ENCODE measurements at regions not wholly inside any gene's neighbourhood (a gene's known extent, or its start where the extent isn't known, plus 50 kb on each side); places are given as distances from the start of the nearest gene placed in this dataset.
A peak's percentile ranks its signal among the peaks of the same experiment; 100 is the strongest.

DNA sequence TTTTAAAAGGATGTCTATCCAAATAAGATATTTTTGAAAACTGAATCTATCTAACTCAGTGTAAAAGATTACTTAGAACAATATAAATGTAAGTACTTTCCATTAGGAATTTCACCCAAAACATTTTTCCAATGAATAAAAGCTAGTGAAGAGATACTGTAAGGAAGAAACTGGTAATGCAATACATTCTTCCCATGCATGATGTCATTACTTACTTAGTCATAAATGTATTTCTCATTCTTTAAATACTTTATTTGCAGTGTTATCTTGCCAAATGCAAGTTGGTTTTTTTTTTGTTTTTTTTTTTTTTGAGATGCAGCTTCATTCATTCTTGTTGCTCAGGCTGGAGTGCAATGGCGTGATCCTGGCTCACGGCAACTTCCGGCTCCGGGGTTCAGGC lies 265.6 kb downstream of the PHF14 start:
- no peaks in the 10 kb centered on the region for H3K9me3 Mint-ChIP-seq
- H3K27ac Mint-ChIP-seq: no peak overlapping the region
- peaks cover 31% of the 10 kb centered on the region for H3K4me1 Mint-ChIP-seq
- H3K27me3 Mint-ChIP-seq (ENCODE audit: insufficient read depth): no peaks in the 10 kb centered on the region
- H3K9ac ChIP-seq (ENCODE audit: extremely low read depth, low read length, poor library complexity, severe bottlenecking): no peak overlapping the region
- no peak for DNase-seq
- H3K27ac ChIP-seq (ENCODE audit: low read depth, low read length): no peak overlapping the region
- no peaks in the 10 kb centered on the region for H3K27me3 ChIP-seq (ENCODE audit: control insufficient read depth, insufficient read depth, low read length, poor library complexity, severe bottlenecking)
- H3K4me3 Mint-ChIP-seq: no peak overlapping the region
- no peaks in the 10 kb centered on the region for H3K36me3 ChIP-seq (ENCODE audit: control insufficient read depth, insufficient read depth, low read length)
- H3K36me3 Mint-ChIP-seq (ENCODE audit: low read depth): no peaks in the 10 kb centered on the region
- WGBS, 2 experiments (ENCODE audit: insufficient coverage in 1 of 2, insufficient read length in 1 of 2): 99% methylated on average over 4 of the region's 4 CpGs; no CpG with 5 or more reads in 1 of the 2 experiments
- H3K9me3 ChIP-seq (ENCODE audit: control insufficient read depth, low read length): no peaks in the 10 kb centered on the region
- peaks cover 14% of the 10 kb centered on the region for H3K4me1 ChIP-seq (ENCODE audit: control insufficient read depth, insufficient read depth, low read length)
- no peak overlapping the region for H3K4me3 ChIP-seq (ENCODE audit: low read length)
- TF ChIP-seq, protein P1, sequence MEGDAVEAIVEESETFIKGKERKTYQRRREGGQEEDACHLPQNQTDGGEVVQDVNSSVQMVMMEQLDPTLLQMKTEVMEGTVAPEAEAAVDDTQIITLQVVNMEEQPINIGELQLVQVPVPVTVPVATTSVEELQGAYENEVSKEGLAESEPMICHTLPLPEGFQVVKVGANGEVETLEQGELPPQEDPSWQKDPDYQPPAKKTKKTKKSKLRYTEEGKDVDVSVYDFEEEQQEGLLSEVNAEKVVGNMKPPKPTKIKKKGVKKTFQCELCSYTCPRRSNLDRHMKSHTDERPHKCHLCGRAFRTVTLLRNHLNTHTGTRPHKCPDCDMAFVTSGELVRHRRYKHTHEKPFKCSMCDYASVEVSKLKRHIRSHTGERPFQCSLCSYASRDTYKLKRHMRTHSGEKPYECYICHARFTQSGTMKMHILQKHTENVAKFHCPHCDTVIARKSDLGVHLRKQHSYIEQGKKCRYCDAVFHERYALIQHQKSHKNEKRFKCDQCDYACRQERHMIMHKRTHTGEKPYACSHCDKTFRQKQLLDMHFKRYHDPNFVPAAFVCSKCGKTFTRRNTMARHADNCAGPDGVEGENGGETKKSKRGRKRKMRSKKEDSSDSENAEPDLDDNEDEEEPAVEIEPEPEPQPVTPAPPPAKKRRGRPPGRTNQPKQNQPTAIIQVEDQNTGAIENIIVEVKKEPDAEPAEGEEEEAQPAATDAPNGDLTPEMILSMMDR (conservative IDR thresholded peaks at IDR 0.05): no peak

DNA sequence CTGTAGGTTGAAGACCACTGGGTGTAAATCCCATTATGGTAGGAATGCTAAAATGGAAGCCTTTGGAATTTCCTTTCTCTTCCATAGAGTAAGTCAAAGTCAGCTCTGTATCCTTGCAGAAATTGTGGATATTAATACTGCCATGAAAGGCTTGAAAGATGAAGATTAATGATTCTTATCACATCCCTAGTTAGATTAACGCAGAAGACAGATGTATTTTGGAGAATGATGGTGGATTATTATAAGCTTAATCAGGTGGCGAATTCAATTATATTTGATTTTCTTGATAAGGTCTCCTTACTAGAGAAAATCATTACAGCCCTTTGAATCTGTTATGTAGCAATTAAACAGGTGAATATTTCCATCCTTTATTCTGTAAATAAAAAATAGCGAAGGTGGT lies 270.1 kb downstream of the PHF14 start:
- peaks cover 3% of the 10 kb centered on the region for H3K4me1 ChIP-seq (ENCODE audit: control insufficient read depth, insufficient read depth, low read length)
- TF ChIP-seq, protein P1 (conservative IDR thresholded peaks at IDR 0.05): no peak
- no peak for DNase-seq
- Mint-ChIP-seq H3K27ac (no peak overlapping the region), H3K4me1 (peaks cover 4% of the 10 kb centered on the region), H3K27me3 (ENCODE audit: insufficient read depth) (no peaks in the 10 kb centered on the region), H3K36me3 (ENCODE audit: low read depth) (no peaks in the 10 kb centered on the region), H3K4me3 (no peak overlapping the region), H3K9me3 (no peaks in the 10 kb centered on the region)
- no peaks in the 10 kb centered on the region for H3K36me3 ChIP-seq (ENCODE audit: control insufficient read depth, insufficient read depth, low read length)
- H3K9me3 ChIP-seq (ENCODE audit: control insufficient read depth, low read length): no peaks in the 10 kb centered on the region
- 92% methylated on average over 3 of the region's 3 CpGs; no CpG with 5 or more reads in 1 of the 2 experiments for WGBS, 2 experiments (ENCODE audit: insufficient coverage in 1 of 2, insufficient read length in 1 of 2)
- H3K27ac ChIP-seq (ENCODE audit: low read depth, low read length): no peak overlapping the region
- H3K27me3 ChIP-seq (ENCODE audit: control insufficient read depth, insufficient read depth, low read length, poor library complexity, severe bottlenecking): no peaks in the 10 kb centered on the region
- H3K4me3 ChIP-seq (ENCODE audit: low read length): no peak overlapping the region
- no peak overlapping the region for H3K9ac ChIP-seq (ENCODE audit: extremely low read depth, low read length, poor library complexity, severe bottlenecking)

DNA sequence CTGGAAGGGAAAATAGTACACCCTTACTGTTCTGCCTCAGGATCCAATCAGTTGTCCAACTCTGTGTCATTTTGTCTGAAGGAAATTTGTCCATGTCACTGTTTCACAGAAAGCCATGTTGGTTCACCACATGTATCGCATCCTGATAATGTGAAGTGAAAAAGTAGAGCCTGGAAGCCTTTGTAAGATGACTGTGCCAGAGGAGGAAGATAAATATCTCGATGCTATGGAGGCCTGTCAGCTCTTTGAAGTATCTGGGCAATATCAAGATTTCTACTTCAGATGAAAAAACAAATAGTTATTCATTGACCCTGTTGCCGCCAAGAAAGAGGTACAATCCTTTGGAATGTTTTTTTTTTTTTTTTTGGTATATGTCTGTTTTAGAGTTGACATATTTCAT lies 270.5 kb downstream of the PHF14 start:
- Histone ChIP-seq H3K9ac (ENCODE audit: extremely low read depth, low read length, poor library complexity, severe bottlenecking) (no peak overlapping the region), H3K4me1 (ENCODE audit: control insufficient read depth, insufficient read depth, low read length) (peaks cover 3% of the 10 kb centered on the region), H3K4me3 (ENCODE audit: low read length) (no peak overlapping the region), H3K27me3 (ENCODE audit: control insufficient read depth, insufficient read depth, low read length, poor library complexity, severe bottlenecking) (no peaks in the 10 kb centered on the region), H3K27ac (ENCODE audit: low read depth, low read length) (no peak overlapping the region), H3K9me3 (ENCODE audit: control insufficient read depth, low read length) (no peaks in the 10 kb centered on the region), H3K36me3 (ENCODE audit: control insufficient read depth, insufficient read depth, low read length) (no peaks in the 10 kb centered on the region)
- Mint-ChIP-seq H3K9me3 (no peaks in the 10 kb centered on the region), H3K27me3 (ENCODE audit: insufficient read depth) (no peaks in the 10 kb centered on the region), H3K4me1 (peaks cover 4% of the 10 kb centered on the region), H3K36me3 (ENCODE audit: low read depth) (no peaks in the 10 kb centered on the region), H3K27ac (peak overlapping the region; percentile 15), H3K4me3 (no peak overlapping the region)
- TF ChIP-seq, protein P1 (conservative IDR thresholded peaks at IDR 0.05): no peak
- DNase-seq: no peak
- 95 to 100% methylated on average over 2 to 3 of the region's 3 CpGs for WGBS, 2 experiments (ENCODE audit: insufficient coverage in 1 of 2, insufficient read length in 1 of 2)

Measured in endodermal cell (in vitro differentiated cells).